ENCODE measurements at regions not wholly inside any gene's neighbourhood (a gene's known extent, or its start where the extent isn't known, plus 50 kb on each side); places are given as distances from the start of the nearest gene placed in this dataset.

GRCh38 chr2:71749671-71750101 is 296.3 kb downstream of the DYSF start:
- FAIRE-seq = no peak
- no peak for TF ChIP-seq CTCF (IDR thresholded peaks at IDR 0.05; ENCODE audit: insufficient read depth, missing control alignments)
- DNase-seq (ENCODE audit: insufficient read length, low spot score) = no peak

DNA sequence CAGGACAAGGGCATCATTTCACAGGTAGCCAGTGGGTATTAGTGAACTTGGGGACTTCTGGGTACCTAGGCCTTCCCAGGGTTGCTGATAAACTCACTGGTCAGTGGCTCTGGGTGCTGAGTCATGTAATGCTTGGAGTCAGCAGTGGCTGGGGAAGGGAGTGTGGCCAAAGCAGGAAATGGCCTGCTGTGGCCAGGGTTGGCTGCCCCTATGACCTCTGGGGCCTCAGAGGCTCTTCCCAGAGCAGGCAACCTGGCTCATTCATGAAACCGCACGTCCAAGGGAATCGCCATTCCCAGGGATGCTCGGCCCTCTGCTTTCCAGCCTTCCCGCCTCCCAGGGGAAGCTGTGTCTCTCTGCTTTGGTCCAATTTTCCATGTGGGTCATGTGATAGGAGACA is 294.9 kb downstream of the DYSF start:
- DNase-seq (ENCODE audit: insufficient read length, low spot score) (no peak), FAIRE-seq (no peak)
- no peak for TF ChIP-seq CTCF (IDR thresholded peaks at IDR 0.05; ENCODE audit: insufficient read depth, missing control alignments)

DNA sequence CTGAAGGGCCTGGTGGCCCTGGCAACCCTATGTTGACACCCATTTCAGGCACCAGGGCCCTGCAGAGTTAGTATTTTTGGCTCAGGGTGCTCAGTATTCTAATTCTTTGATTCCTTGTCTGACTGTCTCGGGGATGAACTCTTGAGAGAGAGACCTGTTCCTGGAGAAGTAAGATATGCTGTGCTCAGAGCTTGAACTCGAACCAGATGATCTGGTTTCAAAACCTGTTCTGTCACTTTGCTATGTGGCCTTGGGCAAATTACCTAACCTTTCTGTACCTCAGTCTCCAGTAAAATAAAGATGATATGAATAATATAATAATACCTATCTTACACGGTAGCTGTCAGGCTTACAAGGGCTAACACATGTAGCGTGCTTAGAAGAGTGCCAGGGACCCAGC is 294.2 kb downstream of the DYSF start:
- FAIRE-seq = no peak
- TF ChIP-seq CTCF (IDR thresholded peaks at IDR 0.05; ENCODE audit: insufficient read depth, missing control alignments) = no peak
- no peak for DNase-seq (ENCODE audit: insufficient read length, low spot score)

GRCh38 chr2:71746946-71747501 is 293.7 kb downstream of the DYSF start:
- FAIRE-seq = no peak
- TF ChIP-seq CTCF (IDR thresholded peaks at IDR 0.05; ENCODE audit: insufficient read depth, missing control alignments) = no peak
- DNase-seq (ENCODE audit: insufficient read length, low spot score) = no peak

DNA sequence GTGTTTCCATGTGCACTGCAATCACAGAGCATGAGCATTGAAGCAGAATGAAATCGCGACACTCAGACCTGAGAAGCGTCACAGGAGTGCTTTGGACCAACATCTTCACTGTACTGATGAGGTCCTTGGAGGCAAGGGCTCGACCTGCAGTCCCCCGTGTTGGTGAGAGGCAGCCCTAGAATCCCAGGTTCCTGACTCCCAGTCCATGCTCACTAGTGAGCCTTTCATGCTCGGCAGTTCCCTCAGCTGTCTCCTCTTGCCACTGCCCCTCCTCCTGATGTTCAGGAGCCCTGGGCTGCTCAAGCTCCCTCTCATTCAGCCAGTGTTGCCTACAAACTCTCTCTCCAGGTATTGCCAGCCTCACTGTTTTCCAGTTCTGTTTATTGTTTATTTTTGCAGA is 291.4 kb downstream of the DYSF start:
- TF ChIP-seq CTCF (IDR thresholded peaks at IDR 0.05; ENCODE audit: insufficient read depth, missing control alignments) = no peak
- DNase-seq (ENCODE audit: insufficient read length, low spot score) = no peak
- no peak for FAIRE-seq

GRCh38 chr2:71743995-71744675 is 290.8 kb downstream of the DYSF start:
- FAIRE-seq (no peak), DNase-seq (ENCODE audit: insufficient read length, low spot score) (no peak)
- no peak for TF ChIP-seq CTCF (IDR thresholded peaks at IDR 0.05; ENCODE audit: insufficient read depth, missing control alignments)

GRCh38 chr2:71742953-71743601 is 289.7 kb downstream of the DYSF start:
- DNase-seq (ENCODE audit: insufficient read length, low spot score) (no peak), FAIRE-seq (no peak)
- TF ChIP-seq CTCF (IDR thresholded peaks at IDR 0.05; ENCODE audit: insufficient read depth, missing control alignments) = no peak

Data from D721Med (cell line).